Uterus (tissue), 3 donors: ENCODE measurements at regions not wholly inside any gene's neighbourhood (a gene's known extent, or its start where the extent isn't known, plus 50 kb on each side); places are given as distances from the start of the nearest gene placed in this dataset.

Experiments used
- DNase-seq, 2 donors: peaks; one replicate each; pipeline ENCODE4 v3.0.0-alpha.2; 2019 to 2020
- H3K27ac ChIP-seq, 2 donors: fragments of 200-600 bp; sonication (generic); 1 replicate in 1 of 2; 2 replicates in 1 of 2; pipeline ENCODE4 v1.5.1; 2016 to 2018
- H3K27me3 ChIP-seq, 2 donors: fragments of 200-600 bp; sonication (generic); one replicate each; pipeline ENCODE4 v1.5.1; 2018 to 2019; ENCODE audit warnings: control low read depth in 1 of 2
- H3K36me3 ChIP-seq, 2 donors: fragments of 200-600 bp; sonication (generic); one replicate each; pipeline ENCODE4 v1.5.1; 2019; ENCODE audit warnings: control low read depth in 1 of 2
- H3K4me1 ChIP-seq, 2 donors: fragments of 200-600 bp; sonication (generic); one replicate each; pipeline ENCODE4 v1.5.1; 2018 to 2019; ENCODE audit warnings: control low read depth in 1 of 2
- H3K4me3 ChIP-seq, 2 donors: fragments of 200-600 bp; sonication (generic); 1 replicate in 1 of 2; 2 replicates in 1 of 2; pipeline ENCODE4 v1.5.1; 2018 to 2019; ENCODE audit warnings: mild to moderate bottlenecking in 1 of 2
- H3K9me3 ChIP-seq, 2 donors: fragments of 200-600 bp; sonication (generic); one replicate each; pipeline ENCODE4 v1.5.1; 2019; ENCODE audit warnings: control low read depth in 1 of 2
- CTCF ChIP-seq, 4 experiments: fragments of 200-600 bp in 2 of 4; fragments of 450-650 bp in 2 of 4; sonication (generic) in 2 of 4; IDR thresholded peaks; one replicate each; pipeline ENCODE4 v1.5.1; 2016 to 2019; ENCODE audit warnings: antibody characterized with exemption in 4 of 4, mild to moderate bottlenecking in 2 of 4, moderate library complexity in 1 of 4
- POLR2A ChIP-seq, 2 donors: fragments of 450-650 bp; IDR thresholded peaks; one replicate each; pipeline ENCODE4 v1.6.1; 2016; ENCODE audit warnings: antibody characterized with exemption in 2 of 2, mild to moderate bottlenecking in 1 of 2, moderate library complexity in 1 of 2
- intact Hi-C: fragments of 100-400 bp; cut with DNase I; formaldehyde crosslinking; loops from one replicate; pipeline ENCODE4 v1.15.1; 2023; ENCODE audit warnings: low total_unique reads
- donor health status: DM: yes; HTN: yes; CAD: no.

GRCh38 chr6:14705841-14706377 lies 540.0 kb upstream of the JARID2 start:
- H3K9me3 ChIP-seq = no peaks in the 10 kb centered on the region
- peak overlapping the region; percentile 74 to 76 for H3K27ac ChIP-seq
- H3K27me3 ChIP-seq = no peaks in the 10 kb centered on the region
- intact Hi-C loops = no loop called here
- DNase-seq = no peak
- TF ChIP-seq CTCF (IDR thresholded peaks at IDR 0.05) (no peak), POLR2A (IDR thresholded peaks at IDR 0.05) (no peak)
- peaks cover 0 to 3% of the 10 kb centered on the region in 2 donors for H3K4me1 ChIP-seq
- no peak overlapping the region for H3K4me3 ChIP-seq
- no peaks in the 10 kb centered on the region for H3K36me3 ChIP-seq

- Histone ChIP-seq H3K36me3 (no peaks in the 10 kb centered on the region), H3K9me3 (no peaks in the 10 kb centered on the region), H3K4me3 (no peak overlapping the region), H3K4me1 (peaks cover 0 to 3% of the 10 kb centered on the region in 2 donors), H3K27me3 (no peaks in the 10 kb centered on the region), H3K27ac (peak overlapping the region; percentile 74 to 76)
- intact Hi-C loops = no loop called here
- TF ChIP-seq CTCF (IDR thresholded peaks at IDR 0.05) = no peak
- TF ChIP-seq POLR2A (IDR thresholded peaks at IDR 0.05) = no peak
- peak; percentile 77 to 82 for DNase-seq
Observed at GRCh38 chr6:14706378-14706929, 539.4 kb upstream of the JARID2 start.

GRCh38 chr6:14707276-14707675 lies 538.6 kb upstream of the JARID2 start:
- peak overlapping the region; percentile 74 to 76 for H3K27ac ChIP-seq

GRCh38 chr6:14707971-14708465 lies 537.9 kb upstream of the JARID2 start:
- Histone ChIP-seq H3K4me3 (no peak overlapping the region), H3K27ac (no peak overlapping the region), H3K9me3 (no peaks in the 10 kb centered on the region), H3K4me1 (peaks cover 0 to 3% of the 10 kb centered on the region in 2 donors), H3K36me3 (no peaks in the 10 kb centered on the region), H3K27me3 (no peaks in the 10 kb centered on the region)
- no peak for DNase-seq
- intact Hi-C loops = no loop called here
- TF ChIP-seq POLR2A (IDR thresholded peaks at IDR 0.05) (no peak), CTCF (IDR thresholded peaks at IDR 0.05) (no peak)

More at GRCh38 chr6:14707276-14707675, 538.6 kb upstream of the JARID2 start:
- no peak for DNase-seq
- H3K4me1 ChIP-seq = peaks cover 0 to 3% of the 10 kb centered on the region in 2 donors
- intact Hi-C loops = no loop called here
- H3K9me3 ChIP-seq = no peaks in the 10 kb centered on the region
- no peaks in the 10 kb centered on the region for H3K36me3 ChIP-seq
- TF ChIP-seq CTCF (IDR thresholded peaks at IDR 0.05) = no peak
- no peak for TF ChIP-seq POLR2A (IDR thresholded peaks at IDR 0.05)
- H3K27me3 ChIP-seq = no peaks in the 10 kb centered on the region
- no peak overlapping the region for H3K4me3 ChIP-seq

GRCh38 chr6:14709066-14709670 lies 536.7 kb upstream of the JARID2 start:
- Histone ChIP-seq H3K36me3 (no peaks in the 10 kb centered on the region), H3K9me3 (no peaks in the 10 kb centered on the region), H3K27me3 (no peaks in the 10 kb centered on the region), H3K4me1 (peaks cover 0 to 3% of the 10 kb centered on the region in 2 donors), H3K27ac (no peak overlapping the region), H3K4me3 (no peak overlapping the region)
- no peak for DNase-seq
- intact Hi-C loops = no loop called here
- TF ChIP-seq CTCF (IDR thresholded peaks at IDR 0.05) (no peak), POLR2A (IDR thresholded peaks at IDR 0.05) (no peak)
